D341Med (cell line): ENCODE measurements at regions not wholly inside any gene's neighbourhood (a gene's known extent, or its start where the extent isn't known, plus 50 kb on each side); places are given as distances from the start of the nearest gene placed in this dataset.
A peak's percentile ranks its signal among the peaks of the same experiment; 100 is the strongest.
"Not testable (repeated sequence)": the region's sequence is repeated elsewhere in the genome, so short reads cannot be mapped to it uniquely, and the experiment has no call there.

ENCODE experiments used
- DNase-seq: peaks from one replicate; pipeline ENCODE4 v3.0.0; 2012; ENCODE audit warnings: low spot score

GRCh38 chr18:5830902-5831301 lies 64.4 kb downstream of the TMEM200C start:
- not testable (repeated sequence) for DNase-seq

GRCh38 chr18:5828913-5829312 lies 66.4 kb downstream of the TMEM200C start:
- DNase-seq: no peak

DNA sequence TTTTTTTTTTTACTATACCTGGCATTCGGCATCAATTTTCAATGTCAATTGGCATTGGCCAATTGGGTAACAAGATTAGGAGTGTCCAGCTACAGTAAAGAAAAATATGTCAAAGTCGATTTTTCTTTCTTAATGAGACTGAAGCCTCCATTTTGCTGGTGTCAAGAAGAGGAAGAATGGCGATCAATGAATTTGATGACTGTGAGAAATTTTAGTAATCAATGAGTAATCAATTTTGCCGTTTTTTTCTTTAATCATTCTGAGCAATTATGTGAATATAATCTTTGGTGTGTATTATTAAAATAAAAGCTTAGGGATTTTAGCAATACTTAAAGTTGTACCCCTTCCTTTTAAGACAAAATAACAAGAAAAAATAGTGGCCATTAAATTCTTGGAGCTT lies 69.7 kb downstream of the TMEM200C start:
- no peak for DNase-seq

DNA sequence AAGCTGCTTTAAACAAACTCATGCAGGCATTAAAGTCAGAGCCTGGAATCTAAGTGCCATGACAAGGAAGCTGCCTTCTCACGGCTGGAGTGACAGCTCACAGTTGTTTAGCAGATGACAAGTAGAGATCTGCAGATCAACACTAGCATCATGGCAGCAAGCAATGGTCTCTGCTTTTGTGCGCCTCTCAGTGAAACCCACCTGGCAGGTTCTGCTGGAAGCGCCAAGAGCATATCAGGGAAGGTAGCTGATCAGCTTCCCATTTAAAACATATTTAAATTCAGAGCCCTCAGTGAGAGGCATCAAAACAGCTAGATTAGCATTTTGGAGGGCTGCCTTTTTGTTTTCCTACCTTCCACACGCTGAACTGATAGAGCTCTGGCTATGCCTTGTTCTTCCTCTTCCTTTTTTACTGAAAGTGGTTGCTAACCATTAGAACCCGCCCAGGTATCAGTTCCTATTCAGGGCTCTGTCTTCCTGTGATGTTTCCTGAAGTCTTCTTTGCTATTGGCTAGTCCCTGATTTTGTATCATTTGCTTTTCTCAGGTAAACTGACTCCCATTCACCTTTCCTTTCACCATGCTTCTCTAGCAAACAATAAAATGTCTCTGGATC lies 70.8 kb downstream of the TMEM200C start:
- no peak for DNase-seq

- no peak for DNase-seq
Observed at GRCh38 chr18:5817816-5818215, 77.5 kb downstream of the TMEM200C start.

GRCh38 chr18:5806860-5807259 lies 88.5 kb downstream of the TMEM200C start:
- no peak for DNase-seq

GRCh38 chr18:5787936-5788335 lies 107.4 kb downstream of the TMEM200C start:
- no peak for DNase-seq

DNA sequence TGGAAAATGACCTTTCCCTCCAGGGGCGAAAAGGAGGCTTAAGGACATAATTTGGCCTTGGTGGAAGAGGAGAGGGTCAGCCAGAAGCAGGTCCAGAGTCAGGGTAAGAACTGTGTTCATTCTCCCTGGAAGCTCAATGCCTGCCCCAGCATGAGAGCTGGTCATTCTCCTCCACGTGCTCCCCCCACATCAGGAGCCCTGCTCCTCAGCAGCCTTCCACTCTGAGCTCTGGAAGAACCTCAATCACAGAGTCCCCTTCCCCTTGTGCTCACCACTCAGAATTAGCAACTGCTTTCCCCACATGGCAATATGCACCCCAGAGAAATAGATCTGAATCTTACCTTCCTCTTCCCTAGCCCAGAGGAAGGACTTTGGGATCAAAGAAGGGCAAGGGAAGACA lies 115.4 kb downstream of the TMEM200C start:
- DNase-seq: no peak

DNA sequence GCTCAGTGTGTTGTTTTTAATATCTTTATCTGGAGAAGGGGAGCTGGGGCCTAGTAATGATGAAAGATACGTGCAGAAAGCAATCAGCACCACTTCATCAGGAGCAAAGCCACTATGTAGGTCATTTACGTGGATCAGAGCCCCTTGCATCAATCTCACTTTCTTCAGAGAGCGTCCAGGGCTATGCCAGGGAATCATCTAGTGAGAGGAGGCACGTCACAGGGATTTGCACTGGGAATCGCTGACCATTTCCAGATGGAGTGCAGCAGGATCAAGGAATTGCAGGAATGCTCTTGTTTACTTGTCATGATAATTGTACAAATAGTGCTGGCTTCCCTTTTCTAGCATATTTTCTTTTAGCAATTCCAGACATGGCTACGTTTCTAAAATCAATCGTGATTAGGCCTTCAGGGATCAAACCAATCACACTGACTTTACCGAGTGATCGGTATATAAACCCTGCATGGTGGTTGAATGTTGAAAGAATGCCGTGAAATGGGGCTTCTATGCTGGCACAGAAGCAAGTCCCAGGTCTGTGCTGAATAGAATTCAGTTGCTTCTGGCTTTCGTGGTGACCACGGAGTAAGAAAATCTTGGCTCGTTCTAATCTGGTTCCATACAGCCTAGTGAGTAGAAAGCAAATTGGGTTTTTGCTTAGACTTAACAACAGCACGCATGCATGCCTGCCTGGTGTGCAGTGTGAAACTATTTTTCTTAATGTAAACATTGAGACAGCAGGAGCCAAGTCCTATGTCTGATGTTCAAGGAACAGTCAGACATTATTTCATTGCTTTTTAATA lies 122.8 kb downstream of the TMEM200C start:
- no peak for DNase-seq

GRCh38 chr18:5771343-5771742 lies 124.0 kb downstream of the TMEM200C start:
- no peak for DNase-seq

GRCh38 chr18:5770176-5770575 lies 125.1 kb downstream of the TMEM200C start:
- no peak for DNase-seq

DNA sequence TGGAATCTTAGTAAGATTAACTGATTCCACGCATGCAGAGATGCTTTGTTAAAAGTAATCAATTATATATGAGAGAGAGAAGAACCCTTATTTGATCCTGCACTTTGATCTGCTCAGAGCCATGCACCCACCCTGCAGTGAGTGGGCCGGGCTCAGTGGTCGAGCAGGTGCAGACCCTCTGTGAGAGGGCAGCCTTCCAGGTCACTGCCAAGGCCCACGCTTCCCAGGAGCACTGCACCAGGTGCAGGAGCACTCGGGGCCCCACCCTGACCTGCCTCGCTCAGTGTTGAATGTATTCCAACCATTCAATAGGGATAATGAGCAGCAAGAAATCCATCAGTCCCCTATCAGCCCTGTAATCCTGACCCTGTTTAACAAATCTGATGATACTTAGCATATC lies 126.9 kb downstream of the TMEM200C start:
- no peak for DNase-seq

DNA sequence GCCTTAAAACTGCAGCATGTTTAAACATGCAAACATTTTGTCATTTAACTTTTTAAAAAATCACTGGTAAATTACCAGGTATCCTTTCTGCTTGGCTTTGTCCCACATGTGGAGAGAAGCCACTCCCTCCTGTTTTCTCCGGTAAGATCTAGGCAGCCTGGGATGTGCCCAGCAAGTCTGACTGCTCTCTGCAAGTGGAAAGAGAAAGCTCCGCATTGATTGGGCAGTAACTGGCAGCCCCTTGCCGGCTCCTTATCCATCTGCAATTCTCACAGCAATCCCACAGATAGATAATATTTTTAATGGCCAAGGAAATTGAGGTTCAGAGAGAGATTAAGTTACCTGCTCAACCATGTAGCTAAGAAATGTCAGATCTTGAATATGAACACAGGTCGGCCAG lies 136.1 kb downstream of the TMEM200C start:
- no peak for DNase-seq

GRCh38 chr18:5756823-5757222 lies 138.5 kb downstream of the TMEM200C start:
- no peak for DNase-seq

DNA sequence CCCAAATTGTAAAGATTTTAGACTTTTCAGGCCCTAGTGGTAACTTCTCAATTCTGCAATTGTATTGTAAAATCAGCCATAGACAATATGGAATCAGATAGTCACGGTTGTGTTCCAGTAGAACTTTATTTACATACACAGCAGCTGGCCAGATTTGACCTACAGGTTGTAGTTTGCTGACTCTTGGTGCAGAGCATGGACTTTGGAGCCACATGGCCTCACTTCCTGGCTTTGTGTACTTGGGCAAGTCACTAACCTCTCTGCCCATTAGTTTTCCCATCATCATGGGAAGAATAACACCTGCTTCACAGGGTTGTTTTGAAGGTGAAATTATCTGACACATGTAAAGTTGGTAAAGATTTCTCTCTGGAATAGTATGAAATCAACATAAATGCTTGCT lies 147.6 kb downstream of the TMEM200C start:
- no peak for DNase-seq

- DNase-seq: peak; percentile 52
Observed at GRCh38 chr18:5746844-5747243, 148.5 kb downstream of the TMEM200C start.

GRCh38 chr18:5744659-5745058 lies 150.7 kb downstream of the TMEM200C start:
- DNase-seq: no peak

- DNase-seq: no peak
Observed at GRCh38 chr18:5738526-5738925, 156.8 kb downstream of the TMEM200C start.

- DNase-seq: no peak
Observed at GRCh38 chr18:5732318-5732717, 163.0 kb downstream of the TMEM200C start.

DNA sequence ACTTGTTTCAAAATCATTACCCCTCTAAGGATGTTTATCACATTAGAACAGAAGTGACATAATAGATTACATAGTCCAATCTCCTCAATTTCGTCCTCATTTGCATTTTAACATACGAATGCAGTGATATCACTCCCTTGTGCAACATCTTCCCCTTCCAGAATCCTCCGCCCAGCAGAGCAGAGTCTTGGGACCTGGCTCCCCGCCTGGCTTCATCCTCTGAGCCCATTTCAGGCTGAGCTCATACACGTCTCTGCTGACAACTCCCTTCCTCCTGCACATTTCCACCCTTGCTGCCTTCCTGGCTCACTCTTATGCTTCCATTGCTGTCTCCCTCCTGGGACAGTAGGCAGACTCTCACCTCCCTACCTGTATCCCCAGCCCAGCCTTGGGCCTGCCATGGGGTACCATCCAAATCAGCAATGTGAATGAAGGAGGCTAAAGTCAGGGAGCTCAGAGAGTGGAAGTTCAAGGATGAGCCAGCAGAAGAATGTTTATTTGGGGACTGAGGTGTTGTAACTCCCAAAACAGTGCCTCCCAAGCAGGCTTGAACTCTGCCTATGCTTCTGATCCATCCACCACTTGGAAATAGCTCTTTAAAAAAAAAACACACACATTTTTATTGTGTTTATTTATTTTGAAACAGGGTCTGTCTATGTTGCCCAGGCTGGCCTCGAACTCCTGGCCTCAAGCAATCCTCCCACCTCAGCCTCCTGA lies 165.2 kb downstream of the TMEM200C start:
- DNase-seq: no peak

DNA sequence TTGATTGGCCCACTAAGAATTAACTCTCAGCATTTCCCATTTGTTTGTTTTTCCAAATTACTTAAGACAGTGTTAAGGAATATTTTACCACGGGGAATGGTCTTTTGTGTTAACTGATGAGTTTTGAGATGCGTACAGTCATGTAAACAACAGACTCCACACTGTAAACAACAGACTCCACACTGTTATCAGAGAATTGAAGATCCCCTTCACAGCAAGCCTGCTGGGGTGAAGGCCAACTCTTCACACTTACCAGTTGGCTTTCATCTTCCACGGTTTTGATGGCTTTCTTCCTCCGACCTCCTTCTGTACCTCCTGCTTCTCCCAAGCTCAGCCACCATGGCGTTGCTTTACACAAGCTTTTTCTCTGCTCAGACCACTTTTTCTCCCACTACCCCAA lies 166.8 kb downstream of the TMEM200C start:
- no peak for DNase-seq

GRCh38 chr18:5726011-5726410 lies 169.3 kb downstream of the TMEM200C start:
- no peak for DNase-seq

GRCh38 chr18:5721924-5722323 lies 173.4 kb downstream of the TMEM200C start:
- no peak for DNase-seq
